GM12875 (cell line): ENCODE measurements at regions not wholly inside any gene's neighbourhood (a gene's known extent, or its start where the extent isn't known, plus 50 kb on each side); places are given as distances from the start of the nearest gene placed in this dataset.

Experiments used
- H3K4me3 ChIP-seq: one replicate; pipeline ENCODE4 v1.5.1; 2011; ENCODE audit warnings: low read depth, low read length, control low read depth
- CTCF ChIP-seq: IDR thresholded peaks from 2 replicates; pipeline ENCODE4 v1.5.1; 2011; ENCODE audit warnings: low read depth, mild to moderate bottlenecking, control low read depth, inconsistent platforms, low read length, moderate library complexity, borderline replicate concordance; ENCODE audit not compliant: insufficient read depth

GRCh38 chr13:59166174-59166573, 997.6 kb downstream of the DIAPH3 start:
- no peak overlapping the region for H3K4me3 ChIP-seq
- TF ChIP-seq CTCF: no peak

- no peak for TF ChIP-seq CTCF
- no peak overlapping the region for H3K4me3 ChIP-seq
Observed at GRCh38 chr13:59172076-59172475, 991.7 kb downstream of the DIAPH3 start.

- peak; percentile 34; the same call in 1 of the 2 replicates for TF ChIP-seq CTCF
- H3K4me3 ChIP-seq: no peak overlapping the region
Observed at GRCh38 chr13:59176775-59177174, 987.0 kb downstream of the DIAPH3 start.

- H3K4me3 ChIP-seq: no peak overlapping the region
- no peak for TF ChIP-seq CTCF
Observed at GRCh38 chr13:59178344-59178743, 985.4 kb downstream of the DIAPH3 start.

- no peak overlapping the region for H3K4me3 ChIP-seq
- no peak for TF ChIP-seq CTCF
Observed at GRCh38 chr13:59182241-59182640, 981.5 kb downstream of the DIAPH3 start.

GRCh38 chr13:59197397-59197796, 966.3 kb downstream of the DIAPH3 start:
- TF ChIP-seq CTCF: no peak
- H3K4me3 ChIP-seq: no peak overlapping the region

- H3K4me3 ChIP-seq: no peak overlapping the region
Observed at GRCh38 chr13:59201841-59202240, 961.9 kb downstream of the DIAPH3 start.

More at GRCh38 chr13:59201841-59202240, 961.9 kb downstream of the DIAPH3 start:
- TF ChIP-seq CTCF: no peak
